Endothelial cell of hepatic sinusoid (primary cell): ENCODE measurements at regions not wholly inside any gene's neighbourhood (a gene's known extent, or its start where the extent isn't known, plus 50 kb on each side); places are given as distances from the start of the nearest gene placed in this dataset.
"Not testable (repeated sequence)": the region's sequence is repeated elsewhere in the genome, so short reads cannot be mapped to it uniquely, and the experiment has no call there.

Experiments
- in situ Hi-C: cut with HindIII; loops from 2 replicates; pipeline ENCODE4 v1.10.0; 2017; ENCODE audit warnings: low sequenced_read_pairs

GRCh38 chrX:74181976-74182375, 122.0 kb upstream of the ZCCHC13 start:
- in situ Hi-C loops, result not testable (repeated sequence)

- in situ Hi-C loops, result no loop called here
Measured at GRCh38 chrX:74180716-74181115, 123.3 kb upstream of the ZCCHC13 start.

GRCh38 chrX:74179990-74180389, 124.0 kb upstream of the ZCCHC13 start:
- in situ Hi-C loops, result no loop called here

- in situ Hi-C loops, result no loop called here
Measured at GRCh38 chrX:74179499-74179898, 124.5 kb upstream of the ZCCHC13 start.

GRCh38 chrX:74179071-74179470, 124.9 kb upstream of the ZCCHC13 start:
- in situ Hi-C loops, result no loop called here

GRCh38 chrX:74178536-74178935, 125.4 kb upstream of the ZCCHC13 start:
- in situ Hi-C loops, result no loop called here

GRCh38 chrX:74171465-74171864, 132.5 kb upstream of the ZCCHC13 start:
- in situ Hi-C loops, result no loop called here

- in situ Hi-C loops, result no loop called here
Measured at GRCh38 chrX:74162199-74162598, 141.8 kb upstream of the ZCCHC13 start.

- in situ Hi-C loops, result no loop called here
Measured at GRCh38 chrX:74160816-74161215, 143.2 kb upstream of the ZCCHC13 start.

- in situ Hi-C loops, result no loop called here
Measured at GRCh38 chrX:74160358-74160757, 143.6 kb upstream of the ZCCHC13 start.

- in situ Hi-C loops, result no loop called here
Measured at GRCh38 chrX:74147439-74147838, 156.5 kb upstream of the ZCCHC13 start.

- in situ Hi-C loops, result no loop called here
Measured at GRCh38 chrX:74138943-74139342, 165.0 kb upstream of the ZCCHC13 start.

GRCh38 chrX:74133156-74133796, 170.7 kb upstream of the ZCCHC13 start:
- in situ Hi-C loops, result loop anchor here (5.0 kb wide), 1 partner anchor 281 kb away; the partner anchor contains the start of gene XIST

- in situ Hi-C loops, result loop anchor here (5.0 kb wide), 1 partner anchor 280 kb away; the partner anchor contains the start of gene XIST
Measured at GRCh38 chrX:74132280-74132679, 171.7 kb upstream of the ZCCHC13 start.

- in situ Hi-C loops, result no loop called here
Measured at GRCh38 chrX:74119016-74119910, 184.7 kb upstream of the ZCCHC13 start.

- in situ Hi-C loops, result no loop called here
Measured at GRCh38 chrX:74117962-74118902, 185.7 kb upstream of the ZCCHC13 start.

- in situ Hi-C loops, result no loop called here
Measured at GRCh38 chrX:74111245-74111644, 192.7 kb upstream of the ZCCHC13 start.

GRCh38 chrX:74107666-74108065, 196.3 kb upstream of the ZCCHC13 start:
- in situ Hi-C loops, result no loop called here

GRCh38 chrX:74104356-74105015, 199.5 kb upstream of the ZCCHC13 start:
- in situ Hi-C loops, result no loop called here

- in situ Hi-C loops, result not testable (repeated sequence)
Measured at GRCh38 chrX:74098407-74098806, 205.6 kb upstream of the ZCCHC13 start.
